Caco-2 (cell line): ENCODE measurements at regions not wholly inside any gene's neighbourhood (a gene's known extent, or its start where the extent isn't known, plus 50 kb on each side); places are given as distances from the start of the nearest gene placed in this dataset.

ENCODE experiments used
- BruUV-seq: library from RNA; stranded (reverse); fragments of 400-500 nt; replicated peaks from 2 replicates; lab custom pipeline; 2021; lab: Mats Ljungman, UMichigan
- CTCF ChIA-PET: fragments of 300-600 bp; sonication (Branson Sonifier 250); formaldehyde crosslinking; loops from one replicate; lab custom pipeline; 2022; ENCODE audit warnings: antibody characterized with exemption; lab: Charles Lee
- POLR2A ChIA-PET: fragments of 300-600 bp; sonication (Branson Sonifier 250); formaldehyde crosslinking; loops from one replicate; lab custom pipeline; 2022; ENCODE audit warnings: antibody characterized with exemption; lab: Charles Lee
- DNase-seq, 2 experiments: peaks; one replicate each; pipeline versions ENCODE4 v3.0.0 to v3.0.0-alpha.2; 2020 to 2022
- H3K27me3 ChIP-seq: replicated peaks from 2 replicates; pipeline ENCODE4 v1.6.0; 2011; ENCODE audit warnings: low read length; ENCODE audit not compliant: control insufficient read depth, insufficient read depth
- H3K36me3 ChIP-seq: 2 replicates; pipeline ENCODE4 v1.5.1; 2011; ENCODE audit warnings: low read length; ENCODE audit not compliant: control insufficient read depth, insufficient read depth
- H3K4me1 ChIP-seq: fragments of 250-450 bp; sonication (Bioruptor Pico); 2 replicates; pipeline ENCODE4 v1.5.1; 2020; ENCODE audit warnings: mild to moderate bottlenecking
- H3K4me3 ChIP-seq: 2 replicates; pipeline ENCODE4 v1.5.1; 2011; ENCODE audit warnings: low read depth, mild to moderate bottlenecking, control low read depth, low read length
- H3K9me3 ChIP-seq: fragments of 250-450 bp; sonication (Bioruptor Pico); 2 replicates; pipeline ENCODE4 v1.5.1; 2020; ENCODE audit warnings: mild to moderate bottlenecking, moderate library complexity
- H3K27ac Mint-ChIP-seq: one replicate; pipeline ENCODE4 v1.8.0; 2022; ENCODE audit warnings: mixed read lengths; ENCODE audit not compliant: unreplicated experiment
- H3K27me3 Mint-ChIP-seq: one replicate; pipeline ENCODE4 v1.8.0; 2022; ENCODE audit warnings: mixed read lengths; ENCODE audit not compliant: insufficient read depth, unreplicated experiment
- H3K36me3 Mint-ChIP-seq: one replicate; pipeline ENCODE4 v1.8.0; 2022; ENCODE audit warnings: mild to moderate bottlenecking, mixed read lengths; ENCODE audit not compliant: insufficient read depth, unreplicated experiment
- H3K4me1 Mint-ChIP-seq: one replicate; pipeline ENCODE4 v1.8.0; 2022; ENCODE audit warnings: low read depth, mixed read lengths; ENCODE audit not compliant: unreplicated experiment
- H3K4me3 Mint-ChIP-seq: one replicate; pipeline ENCODE4 v1.8.0; 2022; ENCODE audit warnings: mild to moderate bottlenecking, moderate library complexity, mixed read lengths; ENCODE audit not compliant: unreplicated experiment
- H3K9me3 Mint-ChIP-seq: one replicate; pipeline ENCODE4 v1.8.0; 2022; ENCODE audit warnings: mixed read lengths; ENCODE audit not compliant: unreplicated experiment
- intact Hi-C: fragments of 100-400 bp; cut with micrococcal nuclease; formaldehyde crosslinking; loops from one replicate; pipeline ENCODE4 v1.10.0; 2022; ENCODE audit not compliant: unreplicated experiment
- TF ChIP-seq, protein P1 (sequence below), 2 experiments: fragments of 200-600 bp in 1 of 2; IDR thresholded peaks; 1 replicate in 1 of 2; 2 replicates in 1 of 2; pipeline versions ENCODE4 v1.5.1 to v1.8.0; 2011 to 2022; ENCODE audit warnings: antibody characterized with exemption in 1 of 2, control low read depth in 1 of 2, inconsistent platforms in 1 of 2, low read depth in 1 of 2, low read length in 1 of 2, mild to moderate bottlenecking in 1 of 2, moderate library complexity in 1 of 2; ENCODE audit not compliant: insufficient read depth in 1 of 2, severe bottlenecking in 1 of 2, unreplicated experiment in 1 of 2

DNA sequence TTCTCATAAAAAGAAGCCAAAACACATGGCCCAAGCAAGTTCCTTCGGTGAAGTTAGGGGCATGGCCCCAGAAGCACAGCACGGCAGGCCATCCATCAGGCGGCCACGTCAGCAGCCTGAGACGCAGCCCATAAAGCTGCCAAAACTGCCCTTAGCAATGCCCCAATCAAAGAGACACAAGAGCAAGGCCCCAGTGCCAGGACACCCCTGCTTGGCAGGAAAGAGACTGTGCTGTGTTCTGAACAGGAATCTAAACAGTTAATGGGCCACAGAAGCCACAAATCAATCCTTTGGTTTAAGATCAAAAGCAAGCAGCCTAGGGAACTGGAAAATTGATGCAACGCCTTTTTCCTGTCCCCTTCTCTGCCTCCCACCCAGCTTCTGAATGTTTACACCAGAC lies 497.0 kb upstream of the USP24 start:
- Mint-ChIP-seq H3K27me3 (no peaks in the 10 kb centered on the region), H3K36me3 (no peaks in the 10 kb centered on the region), H3K4me1 (peaks cover 16% of the 10 kb centered on the region), H3K9me3 (peaks cover 9% of the 10 kb centered on the region), H3K4me3 (no peak overlapping the region), H3K27ac (no peak overlapping the region)
- no peaks in the 10 kb centered on the region for H3K27me3 ChIP-seq
- intact Hi-C loops = no loop called here
- TF ChIP-seq, protein P1, sequence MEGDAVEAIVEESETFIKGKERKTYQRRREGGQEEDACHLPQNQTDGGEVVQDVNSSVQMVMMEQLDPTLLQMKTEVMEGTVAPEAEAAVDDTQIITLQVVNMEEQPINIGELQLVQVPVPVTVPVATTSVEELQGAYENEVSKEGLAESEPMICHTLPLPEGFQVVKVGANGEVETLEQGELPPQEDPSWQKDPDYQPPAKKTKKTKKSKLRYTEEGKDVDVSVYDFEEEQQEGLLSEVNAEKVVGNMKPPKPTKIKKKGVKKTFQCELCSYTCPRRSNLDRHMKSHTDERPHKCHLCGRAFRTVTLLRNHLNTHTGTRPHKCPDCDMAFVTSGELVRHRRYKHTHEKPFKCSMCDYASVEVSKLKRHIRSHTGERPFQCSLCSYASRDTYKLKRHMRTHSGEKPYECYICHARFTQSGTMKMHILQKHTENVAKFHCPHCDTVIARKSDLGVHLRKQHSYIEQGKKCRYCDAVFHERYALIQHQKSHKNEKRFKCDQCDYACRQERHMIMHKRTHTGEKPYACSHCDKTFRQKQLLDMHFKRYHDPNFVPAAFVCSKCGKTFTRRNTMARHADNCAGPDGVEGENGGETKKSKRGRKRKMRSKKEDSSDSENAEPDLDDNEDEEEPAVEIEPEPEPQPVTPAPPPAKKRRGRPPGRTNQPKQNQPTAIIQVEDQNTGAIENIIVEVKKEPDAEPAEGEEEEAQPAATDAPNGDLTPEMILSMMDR (IDR thresholded peaks at IDR 0.05; ENCODE audit: insufficient read depth in 1 of 2, low read depth in 1 of 2, low read length in 1 of 2, severe bottlenecking in 1 of 2, unreplicated experiment in 1 of 2) = no peak
- ChIA-PET POLR2A (no interaction called here), CTCF (no interaction called here)
- H3K36me3 ChIP-seq = no peaks in the 10 kb centered on the region
- H3K9me3 ChIP-seq = no peaks in the 10 kb centered on the region
- no TSS peak for BruUV-seq
- no peak for DNase-seq
- H3K4me3 ChIP-seq = no peak overlapping the region
- peaks cover 13% of the 10 kb centered on the region for H3K4me1 ChIP-seq

DNA sequence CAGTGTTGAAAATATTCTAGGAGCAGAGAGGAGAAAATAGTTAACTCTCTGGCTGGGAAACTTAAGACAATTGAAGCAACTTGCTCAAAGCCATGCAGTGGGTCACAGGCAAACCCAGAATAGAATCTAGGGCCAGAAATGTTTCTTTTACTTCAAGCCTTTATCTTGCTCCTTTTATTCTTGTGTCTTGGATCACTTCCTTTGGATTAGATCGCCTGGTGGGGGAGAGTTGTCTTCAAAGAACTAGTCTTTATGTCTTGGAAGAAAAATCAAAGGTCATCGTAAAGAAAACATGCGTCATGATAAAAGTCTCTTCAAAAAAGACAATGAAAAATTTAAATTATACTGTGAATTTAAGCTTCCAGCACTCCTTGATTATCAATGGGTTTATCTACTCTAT lies 493.6 kb upstream of the USP24 start:
- Mint-ChIP-seq H3K27ac (no peak overlapping the region), H3K9me3 (peaks cover 9% of the 10 kb centered on the region), H3K4me3 (no peak overlapping the region), H3K4me1 (peaks cover 15% of the 10 kb centered on the region), H3K27me3 (no peaks in the 10 kb centered on the region), H3K36me3 (no peaks in the 10 kb centered on the region)
- H3K9me3 ChIP-seq = no peaks in the 10 kb centered on the region
- peaks cover 16% of the 10 kb centered on the region for H3K4me1 ChIP-seq
- no TSS peak for BruUV-seq
- no peaks in the 10 kb centered on the region for H3K36me3 ChIP-seq
- DNase-seq = no peak
- ChIA-PET CTCF (no interaction called here), POLR2A (no interaction called here)
- TF ChIP-seq, protein P1 (IDR thresholded peaks at IDR 0.05; ENCODE audit: insufficient read depth in 1 of 2, low read depth in 1 of 2, low read length in 1 of 2, severe bottlenecking in 1 of 2, unreplicated experiment in 1 of 2) = no peak
- intact Hi-C loops = loop anchor here (10.0 kb wide), 1 partner anchor 186 kb away; no protein-coding TSS in a partner anchor
- no peak overlapping the region for H3K4me3 ChIP-seq
- H3K27me3 ChIP-seq = no peaks in the 10 kb centered on the region

DNA sequence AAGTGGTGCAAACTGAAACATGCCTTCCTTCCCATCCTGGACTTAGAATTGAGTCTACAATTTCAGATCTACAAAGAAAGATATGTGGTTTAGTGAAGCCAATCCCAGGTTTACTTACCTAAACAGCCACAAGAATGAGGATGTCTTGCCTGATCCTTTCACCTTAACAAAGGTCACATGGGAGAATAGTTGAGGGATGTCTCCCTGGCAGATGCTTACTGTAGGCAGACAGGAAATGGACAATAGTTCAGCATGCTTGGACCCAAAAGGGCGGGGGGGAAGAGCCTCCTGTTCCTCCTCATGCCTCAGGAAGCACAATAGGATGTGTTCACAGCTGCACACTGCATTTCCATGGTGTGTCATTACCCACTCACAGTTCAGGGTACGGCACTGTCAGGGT lies 492.7 kb upstream of the USP24 start:
- Histone ChIP-seq H3K9me3 (no peaks in the 10 kb centered on the region), H3K27me3 (no peaks in the 10 kb centered on the region), H3K4me1 (peaks cover 16% of the 10 kb centered on the region), H3K36me3 (no peaks in the 10 kb centered on the region), H3K4me3 (no peak overlapping the region)
- intact Hi-C loops = loop anchor here (10.0 kb wide), 1 partner anchor 187 kb away; no protein-coding TSS in a partner anchor
- H3K36me3 Mint-ChIP-seq = no peaks in the 10 kb centered on the region
- H3K27me3 Mint-ChIP-seq = no peaks in the 10 kb centered on the region
- CTCF ChIA-PET = no interaction called here
- H3K4me1 Mint-ChIP-seq = peaks cover 15% of the 10 kb centered on the region
- H3K27ac Mint-ChIP-seq = no peak overlapping the region
- no peak overlapping the region for H3K4me3 Mint-ChIP-seq
- POLR2A ChIA-PET = no interaction called here
- TF ChIP-seq, protein P1 (IDR thresholded peaks at IDR 0.05; ENCODE audit: insufficient read depth in 1 of 2, low read depth in 1 of 2, low read length in 1 of 2, severe bottlenecking in 1 of 2, unreplicated experiment in 1 of 2) = no peak
- H3K9me3 Mint-ChIP-seq = peaks cover 9% of the 10 kb centered on the region
- no TSS peak for BruUV-seq
- DNase-seq = no peak
